Neural cell (in vitro differentiated cells): ENCODE measurements at regions not wholly inside any gene's neighbourhood (a gene's known extent, or its start where the extent isn't known, plus 50 kb on each side); places are given as distances from the start of the nearest gene placed in this dataset.

Experiments used
- H2AFZ ChIP-seq: fragments of 200-600, 300-800 bp; sonication (generic), shearing (Covaris generic); 2 replicates; pipeline ENCODE4 v1.6.0; 2014; ENCODE audit warnings: low read depth, mild to moderate bottlenecking, antibody characterized with exemption, low read length, moderate library complexity
- H3F3A ChIP-seq: fragments of 200-600 bp; shearing (Covaris generic); 2 replicates; pipeline ENCODE4 v1.6.1; 2016; ENCODE audit warnings: mild to moderate bottlenecking, moderate library complexity, mixed read lengths, antibody characterized with exemption, low read length; ENCODE audit not compliant: insufficient read depth, poor library complexity, severe bottlenecking
- H3K27ac ChIP-seq: fragments of 200-600, 300-800 bp; sonication (generic), shearing (Covaris generic); 2 replicates; pipeline ENCODE4 v1.5.1; 2014; ENCODE audit warnings: mild to moderate bottlenecking, low read length, moderate library complexity
- H3K27me3 ChIP-seq: fragments of 300-800, 200-600 bp; sonication (generic), shearing (Covaris generic); 2 replicates; pipeline ENCODE4 v1.6.0; 2014; ENCODE audit warnings: mild to moderate bottlenecking, low read depth, low read length, moderate library complexity; ENCODE audit not compliant: insufficient read depth
- H3K36me3 ChIP-seq: fragments of 300-800, 200-600 bp; sonication (generic), shearing (Covaris generic); 2 replicates; pipeline ENCODE4 v1.5.1; 2014; ENCODE audit warnings: mild to moderate bottlenecking, antibody characterized with exemption, low read length, moderate library complexity; ENCODE audit not compliant: insufficient read depth
- H3K4me2 ChIP-seq: fragments of 300-800, 200-600 bp; sonication (generic), shearing (Covaris generic); 2 replicates; pipeline ENCODE4 v1.6.0; 2014; ENCODE audit warnings: mild to moderate bottlenecking, low read length
- H3K4me3 ChIP-seq: fragments of 300-800, 200-600 bp; sonication (generic), shearing (Covaris generic); 2 replicates; pipeline ENCODE4 v1.5.1; 2014; ENCODE audit warnings: mild to moderate bottlenecking, low read length, moderate library complexity
- H3K79me2 ChIP-seq: fragments of 200-600 bp; shearing (Covaris generic); replicated peaks from 2 replicates; pipeline ENCODE4 v1.6.0; 2014; ENCODE audit warnings: mild to moderate bottlenecking, low read length, moderate library complexity; ENCODE audit not compliant: insufficient read depth
- H3K9ac ChIP-seq: fragments of 300-800, 200-600 bp; sonication (generic), shearing (Covaris generic); 2 replicates; pipeline ENCODE4 v1.6.1; 2016; ENCODE audit warnings: mild to moderate bottlenecking, low read length, mixed read lengths
- H3K9me2 ChIP-seq: fragments of 200-600 bp; shearing (Covaris generic); 2 replicates; pipeline ENCODE4 v1.6.1; 2016; ENCODE audit warnings: mild to moderate bottlenecking, low read length, mixed read lengths; ENCODE audit not compliant: insufficient read depth
- H3K9me3 ChIP-seq: fragments of 200-600, 300-800 bp; sonication (generic), shearing (Covaris generic); 2 replicates; pipeline ENCODE4 v1.6.1; 2016; ENCODE audit warnings: mild to moderate bottlenecking, mixed run types, low read length, moderate library complexity, mixed read lengths
- H4K20me1 ChIP-seq: fragments of 200-600 bp; shearing (Covaris generic); 2 replicates; pipeline ENCODE4 v1.6.1; 2016; ENCODE audit warnings: mild to moderate bottlenecking, mixed run types; ENCODE audit not compliant: insufficient read depth
- EP300 ChIP-seq: fragments of 450-650 bp; conservative IDR thresholded peaks from 2 replicates; pipeline ENCODE4 v1.6.1; 2014; ENCODE audit warnings: antibody characterized with exemption, mild to moderate bottlenecking, moderate library complexity; ENCODE audit not compliant: poor library complexity, severe bottlenecking
- EZH2 ChIP-seq: fragments of 200-600, 300-800 bp; shearing (Covaris generic), sonication (generic); IDR thresholded peaks from 2 replicates; pipeline ENCODE4 v1.6.1; 2014; ENCODE audit warnings: antibody characterized with exemption, low read length, borderline replicate concordance, mild to moderate bottlenecking; ENCODE audit not compliant: insufficient read depth, poor library complexity, severe bottlenecking
- MXI1 ChIP-seq: fragments of 450-650 bp; conservative IDR thresholded peaks from 2 replicates; pipeline ENCODE4 v1.6.1; 2014; ENCODE audit warnings: antibody characterized with exemption, mild to moderate bottlenecking; ENCODE audit not compliant: poor library complexity, severe bottlenecking
- POLR2AphosphoS5 ChIP-seq: IDR thresholded peaks from 2 replicates; pipeline ENCODE4 v1.6.1; 2012
- RAD21 ChIP-seq: fragments of 450-650 bp; conservative IDR thresholded peaks from 2 replicates; pipeline ENCODE4 v1.6.1; 2014; ENCODE audit warnings: antibody characterized with exemption, mild to moderate bottlenecking, moderate library complexity
- SMC3 ChIP-seq: fragments of 450-650 bp; conservative IDR thresholded peaks from 2 replicates; pipeline ENCODE4 v1.6.1; 2014; ENCODE audit warnings: antibody characterized with exemption, mild to moderate bottlenecking, moderate library complexity; ENCODE audit not compliant: poor library complexity
- TAF1 ChIP-seq: IDR thresholded peaks from 2 replicates; pipeline ENCODE4 v1.6.1; 2012; ENCODE audit warnings: low read depth
- TF ChIP-seq, protein P1 (sequence below): IDR thresholded peaks from 2 replicates; pipeline ENCODE4 v1.6.1; 2012; ENCODE audit warnings: borderline replicate concordance
- TF ChIP-seq, protein P2 (sequence below): fragments of 450-650 bp; IDR thresholded peaks from 2 replicates; pipeline ENCODE4 v1.5.1; 2014; ENCODE audit warnings: antibody characterized with exemption, mild to moderate bottlenecking, moderate library complexity; ENCODE audit not compliant: poor library complexity, severe bottlenecking

DNA sequence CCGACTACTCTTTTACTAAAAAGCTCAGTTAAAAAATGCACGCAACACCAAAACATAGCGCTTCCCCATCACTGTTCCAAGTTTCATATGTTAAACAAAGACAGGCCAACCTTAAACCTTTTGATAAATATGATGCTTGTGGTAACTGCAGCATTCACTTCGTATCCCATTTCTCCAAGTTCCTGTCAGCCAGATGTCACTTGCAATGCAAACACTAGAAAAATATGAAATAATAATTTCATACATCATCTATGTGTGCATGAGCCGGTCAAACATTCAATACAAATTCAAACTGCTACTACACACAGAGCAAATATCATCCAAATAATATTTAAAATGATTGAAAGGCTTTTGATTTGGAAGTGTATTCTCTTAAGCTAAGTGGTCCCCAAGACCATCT is 636.5 kb downstream of the LMO4 start:
- Histone ChIP-seq H3K36me3 (no peaks in the 10 kb centered on the region), H4K20me1 (no peaks in the 10 kb centered on the region), H3K27ac (peak overlapping the region; percentile 48), H3K9me3 (no peaks in the 10 kb centered on the region), H2AFZ (no peak overlapping the region), H3K79me2 (no peaks in the 10 kb centered on the region), H3F3A (no peaks in the 10 kb centered on the region), H3K9ac (no peak overlapping the region), H3K4me3 (no peak overlapping the region), H3K27me3 (no peaks in the 10 kb centered on the region), H3K9me2 (no peaks in the 10 kb centered on the region), H3K4me2 (peak overlapping the region; percentile 38)
- TF ChIP-seq POLR2AphosphoS5 (peak; percentile 86), MXI1 (no peak), EZH2 (no peak), EP300 (peak; percentile 87)
- TF ChIP-seq, protein P1, sequence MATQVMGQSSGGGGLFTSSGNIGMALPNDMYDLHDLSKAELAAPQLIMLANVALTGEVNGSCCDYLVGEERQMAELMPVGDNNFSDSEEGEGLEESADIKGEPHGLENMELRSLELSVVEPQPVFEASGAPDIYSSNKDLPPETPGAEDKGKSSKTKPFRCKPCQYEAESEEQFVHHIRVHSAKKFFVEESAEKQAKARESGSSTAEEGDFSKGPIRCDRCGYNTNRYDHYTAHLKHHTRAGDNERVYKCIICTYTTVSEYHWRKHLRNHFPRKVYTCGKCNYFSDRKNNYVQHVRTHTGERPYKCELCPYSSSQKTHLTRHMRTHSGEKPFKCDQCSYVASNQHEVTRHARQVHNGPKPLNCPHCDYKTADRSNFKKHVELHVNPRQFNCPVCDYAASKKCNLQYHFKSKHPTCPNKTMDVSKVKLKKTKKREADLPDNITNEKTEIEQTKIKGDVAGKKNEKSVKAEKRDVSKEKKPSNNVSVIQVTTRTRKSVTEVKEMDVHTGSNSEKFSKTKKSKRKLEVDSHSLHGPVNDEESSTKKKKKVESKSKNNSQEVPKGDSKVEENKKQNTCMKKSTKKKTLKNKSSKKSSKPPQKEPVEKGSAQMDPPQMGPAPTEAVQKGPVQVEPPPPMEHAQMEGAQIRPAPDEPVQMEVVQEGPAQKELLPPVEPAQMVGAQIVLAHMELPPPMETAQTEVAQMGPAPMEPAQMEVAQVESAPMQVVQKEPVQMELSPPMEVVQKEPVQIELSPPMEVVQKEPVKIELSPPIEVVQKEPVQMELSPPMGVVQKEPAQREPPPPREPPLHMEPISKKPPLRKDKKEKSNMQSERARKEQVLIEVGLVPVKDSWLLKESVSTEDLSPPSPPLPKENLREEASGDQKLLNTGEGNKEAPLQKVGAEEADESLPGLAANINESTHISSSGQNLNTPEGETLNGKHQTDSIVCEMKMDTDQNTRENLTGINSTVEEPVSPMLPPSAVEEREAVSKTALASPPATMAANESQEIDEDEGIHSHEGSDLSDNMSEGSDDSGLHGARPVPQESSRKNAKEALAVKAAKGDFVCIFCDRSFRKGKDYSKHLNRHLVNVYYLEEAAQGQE: peak; percentile 79

DNA sequence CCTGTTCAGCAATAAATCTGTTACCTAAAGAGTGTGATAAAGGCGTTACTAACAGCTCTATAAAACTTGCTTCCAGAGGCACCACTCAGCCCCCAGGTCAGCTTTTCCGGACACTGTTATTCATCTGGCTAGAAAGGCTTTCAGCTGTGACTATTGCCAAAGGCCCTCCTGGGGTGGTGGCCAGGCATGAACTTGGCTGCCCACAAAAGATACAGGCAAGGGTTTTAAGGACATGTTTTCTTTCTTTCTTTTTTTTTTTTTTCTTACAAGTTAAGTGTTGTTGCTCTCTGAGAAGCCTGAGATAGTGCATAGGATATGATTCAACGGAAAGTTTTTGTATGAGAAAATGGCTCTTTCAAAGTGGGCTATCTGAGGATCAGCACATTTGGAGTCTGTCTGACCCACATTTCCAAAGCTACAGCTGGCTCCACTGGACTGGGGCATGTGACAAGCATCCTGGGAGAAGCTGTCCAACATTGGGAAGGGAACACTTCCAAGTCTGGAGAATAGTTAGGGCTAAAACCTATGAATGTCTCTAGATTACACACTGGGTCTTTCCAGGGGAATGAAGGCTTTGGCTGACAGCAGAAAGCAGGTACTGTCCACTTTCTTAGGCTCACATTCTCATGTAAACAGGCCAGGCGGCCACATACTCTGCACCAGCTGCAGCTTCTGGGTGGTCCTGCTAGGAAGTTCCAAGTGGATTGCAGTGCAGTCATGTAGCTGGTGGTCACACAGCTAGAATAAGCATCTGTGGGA is 639.7 kb downstream of the LMO4 start:
- H3K9ac ChIP-seq: peak overlapping the region; percentile 30

More for the DNA sequence above, 639.7 kb downstream of the LMO4 start:
- peak overlapping the region; percentile 32 for H3K4me3 ChIP-seq
- H3K27me3 ChIP-seq: no peaks in the 10 kb centered on the region
- no peaks in the 10 kb centered on the region for H3K36me3 ChIP-seq
- peak overlapping the region; percentile 72 for H3K27ac ChIP-seq
- no peaks in the 10 kb centered on the region for H3F3A ChIP-seq
- no peaks in the 10 kb centered on the region for H3K9me2 ChIP-seq
- no peaks in the 10 kb centered on the region for H3K79me2 ChIP-seq
- no peak overlapping the region for H2AFZ ChIP-seq
- no peak for TF ChIP-seq MXI1
- no peak for TF ChIP-seq RAD21
- TF ChIP-seq EP300: no peak
- TF ChIP-seq SMC3: no peak
- TF ChIP-seq, protein P2, sequence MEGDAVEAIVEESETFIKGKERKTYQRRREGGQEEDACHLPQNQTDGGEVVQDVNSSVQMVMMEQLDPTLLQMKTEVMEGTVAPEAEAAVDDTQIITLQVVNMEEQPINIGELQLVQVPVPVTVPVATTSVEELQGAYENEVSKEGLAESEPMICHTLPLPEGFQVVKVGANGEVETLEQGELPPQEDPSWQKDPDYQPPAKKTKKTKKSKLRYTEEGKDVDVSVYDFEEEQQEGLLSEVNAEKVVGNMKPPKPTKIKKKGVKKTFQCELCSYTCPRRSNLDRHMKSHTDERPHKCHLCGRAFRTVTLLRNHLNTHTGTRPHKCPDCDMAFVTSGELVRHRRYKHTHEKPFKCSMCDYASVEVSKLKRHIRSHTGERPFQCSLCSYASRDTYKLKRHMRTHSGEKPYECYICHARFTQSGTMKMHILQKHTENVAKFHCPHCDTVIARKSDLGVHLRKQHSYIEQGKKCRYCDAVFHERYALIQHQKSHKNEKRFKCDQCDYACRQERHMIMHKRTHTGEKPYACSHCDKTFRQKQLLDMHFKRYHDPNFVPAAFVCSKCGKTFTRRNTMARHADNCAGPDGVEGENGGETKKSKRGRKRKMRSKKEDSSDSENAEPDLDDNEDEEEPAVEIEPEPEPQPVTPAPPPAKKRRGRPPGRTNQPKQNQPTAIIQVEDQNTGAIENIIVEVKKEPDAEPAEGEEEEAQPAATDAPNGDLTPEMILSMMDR: no peak
- TF ChIP-seq, protein P1: no peak
- TF ChIP-seq TAF1: no peak
- TF ChIP-seq EZH2: no peak
- TF ChIP-seq POLR2AphosphoS5: no peak
- H4K20me1 ChIP-seq: no peaks in the 10 kb centered on the region
- H3K4me2 ChIP-seq: no peak overlapping the region
- H3K9me3 ChIP-seq: no peaks in the 10 kb centered on the region
